ENCODE measurements at regions not wholly inside any gene's neighbourhood (a gene's known extent, or its start where the extent isn't known, plus 50 kb on each side); places are given as distances from the start of the nearest gene placed in this dataset.
"Not testable (repeated sequence)": the region's sequence is repeated elsewhere in the genome, so short reads cannot be mapped to it uniquely, and the experiment has no call there.

- not testable (repeated sequence) for DNase-seq
These were observed 52.1 kb upstream of the PLGLB2 start for GRCh38 chr2:87695596-87696323.
